GM03348 (cell line): ENCODE measurements at regions not wholly inside any gene's neighbourhood (a gene's known extent, or its start where the extent isn't known, plus 50 kb on each side); places are given as distances from the start of the nearest gene placed in this dataset.

Experiments
- DNase-seq: peaks from one replicate; pipeline ENCODE4 v3.0.0; 2012; ENCODE audit warnings: low spot score

DNA sequence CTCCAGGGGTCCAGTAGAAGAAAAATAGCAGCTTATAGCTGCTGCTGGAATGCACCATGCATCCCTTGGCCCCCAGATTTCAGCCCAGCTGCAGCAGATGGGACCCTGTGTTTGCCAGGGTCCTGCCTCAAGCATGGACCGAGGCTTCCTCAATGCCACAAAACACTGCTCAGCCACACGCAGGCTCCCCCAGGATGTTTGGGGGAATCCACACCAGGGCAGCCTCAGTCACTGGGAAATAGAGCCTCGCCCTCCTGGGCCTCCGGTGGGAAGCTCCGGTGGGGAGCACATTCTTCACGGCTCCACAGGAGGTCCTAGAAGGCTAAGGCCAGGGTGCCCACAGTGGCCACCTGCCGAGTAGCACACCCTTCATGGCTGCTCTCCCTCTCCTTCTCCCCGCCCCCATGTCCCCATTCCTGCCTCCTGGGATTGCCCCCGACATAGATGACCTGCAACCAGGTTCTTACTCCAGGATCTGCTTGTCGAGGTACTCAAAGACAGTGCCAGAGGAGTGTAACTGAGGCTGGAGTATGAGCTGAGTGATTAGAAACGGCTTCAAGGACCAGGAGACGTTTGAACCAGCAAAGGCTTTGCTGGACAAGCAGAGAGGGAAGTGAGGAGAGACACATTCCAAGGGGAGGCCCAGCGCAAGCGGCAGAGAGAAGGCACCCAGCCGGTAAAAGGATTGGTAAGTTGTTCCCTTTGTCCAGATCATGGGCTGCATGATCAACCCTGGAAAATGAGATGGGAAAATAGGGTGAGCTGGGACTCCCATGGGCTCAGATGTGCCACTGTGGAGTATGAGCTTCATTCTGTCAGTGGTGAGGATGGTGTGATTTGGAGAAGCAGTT, 110.7 kb upstream of the UQCRFS1 start:
- DNase-seq = no peak

DNA sequence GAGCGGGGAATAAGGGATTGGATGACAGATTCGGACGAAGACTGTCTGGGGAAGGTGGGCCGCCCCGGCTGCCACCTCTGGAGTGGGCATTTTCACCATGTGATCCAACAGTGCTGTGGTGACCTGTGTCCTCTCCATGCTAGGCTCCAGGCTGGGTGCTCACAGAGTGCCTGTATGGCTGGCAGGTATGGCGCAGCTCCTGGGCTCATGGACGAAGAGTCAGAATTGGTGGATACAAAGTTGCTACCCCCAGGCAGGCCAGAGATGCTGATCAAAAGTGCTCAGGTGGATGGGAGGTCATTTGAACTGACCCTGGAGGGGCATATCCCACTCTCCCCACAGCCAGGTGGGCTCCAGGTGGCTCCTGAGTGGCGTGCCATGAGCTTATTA, 111.3 kb upstream of the UQCRFS1 start:
- DNase-seq = no peak

DNA sequence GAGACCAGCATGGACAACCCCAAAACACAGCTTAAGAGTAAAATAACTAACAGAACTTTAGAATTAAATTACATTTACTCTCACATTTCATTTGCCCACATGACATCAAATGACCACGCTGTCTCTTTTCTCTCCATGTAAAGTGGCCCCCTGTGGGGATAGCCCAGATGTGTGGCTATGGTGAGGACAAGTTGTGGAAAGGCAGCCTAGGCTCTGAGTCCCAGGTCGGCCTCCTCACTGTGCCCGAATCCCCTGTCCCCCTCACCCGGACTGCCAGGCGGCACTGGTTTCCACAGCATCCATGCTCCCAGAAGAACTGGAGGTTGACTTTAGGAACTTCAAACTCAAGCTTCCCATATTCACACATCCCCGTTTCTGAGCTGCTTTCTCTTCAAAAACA, 111.8 kb upstream of the UQCRFS1 start:
- no peak for DNase-seq

DNA sequence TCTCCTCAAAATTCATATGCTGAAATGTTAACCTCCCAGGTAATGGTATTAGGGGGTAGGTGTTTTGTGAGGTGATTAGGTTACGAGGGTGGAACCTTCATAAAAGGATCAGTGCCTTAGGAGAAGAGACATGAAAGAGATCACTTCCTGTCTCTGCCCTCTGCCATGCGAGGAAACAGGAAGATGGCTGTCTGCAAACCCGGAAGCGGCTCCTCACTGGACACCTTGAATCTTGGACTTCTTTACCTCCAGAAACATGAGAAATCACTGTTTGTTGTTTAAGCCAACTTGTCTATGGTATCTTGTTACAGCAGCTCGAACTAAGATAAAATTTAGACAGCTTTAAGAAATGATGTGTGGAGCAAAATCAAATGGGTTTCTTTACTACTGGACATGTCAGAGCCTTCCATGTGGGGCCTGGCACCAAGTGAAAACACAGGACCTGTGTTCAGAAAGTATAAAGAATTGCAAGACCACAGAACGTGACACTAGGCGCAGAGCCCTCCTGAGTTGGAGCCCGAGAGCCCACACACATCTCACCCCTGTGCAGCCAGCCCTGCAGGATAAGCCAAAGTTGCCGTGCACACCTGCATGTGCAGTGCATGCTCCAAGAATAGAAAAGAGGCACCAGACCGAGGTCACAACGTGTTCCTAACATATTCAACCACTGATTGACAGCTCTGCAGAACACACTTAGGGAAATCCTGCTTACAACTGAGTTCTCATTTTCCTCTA, 112.5 kb upstream of the UQCRFS1 start:
- DNase-seq = no peak

DNA sequence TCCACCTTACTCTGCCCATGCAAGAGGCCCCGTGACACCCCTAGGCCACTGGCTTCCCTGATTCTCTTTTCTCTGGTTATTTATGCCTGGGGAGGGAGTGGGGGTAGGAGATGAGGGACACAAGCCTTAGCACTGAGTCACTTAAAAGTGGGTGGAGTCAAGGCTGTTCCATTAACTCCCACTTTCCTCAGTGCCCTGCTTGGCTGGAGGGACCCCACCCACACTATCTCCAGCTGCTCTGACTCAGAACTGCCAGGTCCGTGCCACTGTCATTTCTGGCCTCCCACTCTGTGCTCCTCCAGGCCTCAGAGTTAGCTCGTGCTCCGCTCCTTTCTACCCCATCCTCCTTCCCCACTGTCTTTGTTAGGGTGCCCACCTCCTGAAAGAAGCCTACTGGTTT, 113.4 kb upstream of the UQCRFS1 start:
- DNase-seq = peak; percentile 27

DNA sequence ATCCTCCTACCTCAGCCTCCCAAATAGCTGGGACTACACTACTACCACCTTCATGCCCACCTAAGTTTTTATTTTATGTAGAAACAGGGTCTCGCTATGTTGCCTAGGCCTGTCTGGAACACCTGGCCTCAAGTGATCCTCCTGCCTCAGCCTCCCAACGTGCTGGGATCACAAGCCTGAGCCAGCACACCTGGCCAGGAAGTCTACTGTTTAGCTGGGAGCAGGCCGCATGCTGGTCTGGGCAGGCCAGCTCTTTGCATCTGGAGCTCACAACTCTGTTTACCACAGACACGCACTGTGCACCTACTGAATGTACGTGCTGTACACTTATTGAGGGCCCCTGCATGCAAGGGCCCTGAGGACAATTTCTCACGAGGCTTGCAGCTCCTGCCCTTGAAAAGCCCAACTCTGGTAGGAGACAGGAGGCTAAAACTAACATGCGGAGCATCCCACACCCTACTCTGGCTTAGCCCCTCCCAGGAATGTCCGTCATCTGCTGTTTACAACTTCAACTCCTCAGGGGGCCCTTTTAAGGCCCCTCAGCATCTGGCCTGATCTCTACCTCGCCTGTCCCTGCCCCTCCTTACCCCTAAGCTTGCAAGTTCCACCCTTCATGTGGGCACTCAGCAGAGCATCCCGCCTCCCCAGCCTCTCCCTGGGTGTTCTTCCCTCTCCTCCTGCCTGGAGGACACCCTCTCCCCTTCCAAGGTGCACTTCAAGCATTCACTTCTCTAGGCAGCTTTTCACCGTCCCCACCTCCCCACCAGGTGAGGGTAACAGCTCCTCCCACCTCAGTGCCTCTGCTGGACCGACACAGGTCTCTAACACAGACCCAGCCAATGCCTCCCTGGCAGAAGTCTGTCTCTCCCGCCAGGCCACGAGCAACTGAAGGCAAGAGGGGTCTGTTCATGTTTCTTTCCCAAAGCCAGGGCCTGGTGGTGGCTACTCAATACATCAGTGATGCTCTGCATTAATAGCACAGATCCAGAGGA, 114.2 kb upstream of the UQCRFS1 start:
- DNase-seq = no peak

DNA sequence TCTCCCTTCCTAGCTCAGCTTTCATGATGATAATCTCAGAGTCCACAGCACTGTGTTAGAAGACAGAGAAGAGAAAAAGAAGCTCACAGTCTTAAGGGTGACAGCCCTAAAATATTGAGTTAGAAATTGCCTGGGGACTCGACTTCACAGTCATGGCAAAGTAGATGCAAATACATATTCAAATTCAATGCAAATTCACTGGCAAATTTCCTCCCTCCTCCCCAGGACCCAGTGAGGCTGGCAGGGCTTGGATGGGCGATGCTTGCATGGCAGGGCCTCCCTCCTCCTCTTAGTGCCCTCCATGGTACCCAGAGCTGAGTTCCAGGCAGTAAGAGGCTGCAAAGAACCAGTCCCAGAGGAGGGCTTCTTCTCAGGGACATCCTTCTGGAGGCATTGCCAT, 115.6 kb upstream of the UQCRFS1 start:
- DNase-seq = no peak

DNA sequence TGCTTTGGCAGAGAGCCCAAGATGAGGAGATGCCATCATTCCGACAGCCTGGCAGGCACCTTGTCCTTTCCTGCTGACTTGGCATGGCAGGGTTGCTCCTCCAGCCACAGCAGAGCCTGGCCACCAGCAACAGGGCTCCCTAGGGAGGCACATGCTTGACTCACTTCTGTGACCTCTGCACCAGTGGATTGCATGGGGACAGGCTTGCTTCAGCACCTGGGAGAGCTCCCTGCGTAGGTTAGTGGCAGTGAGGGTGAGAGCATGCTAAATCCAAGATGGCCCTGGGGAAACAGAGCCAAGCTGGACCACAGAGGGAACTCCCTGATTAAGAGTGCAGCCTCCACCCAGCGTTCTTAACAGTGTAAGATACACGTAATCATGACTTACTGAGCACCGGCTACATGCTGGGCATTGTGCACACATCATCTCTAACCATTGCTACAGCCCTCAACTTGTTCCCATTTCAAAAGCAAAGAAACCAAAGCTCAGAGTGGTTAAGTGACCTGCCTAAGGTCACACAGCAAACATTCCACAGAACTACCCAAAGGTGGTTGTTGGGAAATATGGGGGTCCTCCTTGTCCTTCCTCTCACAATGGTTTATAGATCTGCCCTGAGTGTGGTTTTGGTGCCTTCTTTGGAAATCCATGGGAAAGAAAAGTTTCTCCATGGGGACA, 116.6 kb upstream of the UQCRFS1 start:
- DNase-seq = peak; percentile 27

DNA sequence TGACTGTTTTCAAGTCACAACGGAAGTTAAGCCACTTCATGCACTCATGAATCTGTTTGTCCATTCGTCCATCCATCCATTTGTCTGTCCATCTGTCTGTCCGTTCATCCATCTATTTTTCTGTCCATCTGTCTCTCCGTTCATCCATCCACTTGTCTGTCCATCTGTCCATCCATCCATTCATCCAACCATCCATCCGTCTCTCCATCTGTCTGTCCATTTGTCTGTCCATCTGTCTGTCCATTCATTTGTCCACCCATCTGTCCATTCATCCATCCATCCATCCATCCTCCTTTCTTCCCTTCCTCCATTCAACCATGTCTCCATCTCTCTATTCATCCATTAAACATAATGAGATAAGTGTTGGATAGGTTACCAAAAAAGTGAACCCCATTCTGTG, 123.5 kb upstream of the UQCRFS1 start:
- no peak for DNase-seq

DNA sequence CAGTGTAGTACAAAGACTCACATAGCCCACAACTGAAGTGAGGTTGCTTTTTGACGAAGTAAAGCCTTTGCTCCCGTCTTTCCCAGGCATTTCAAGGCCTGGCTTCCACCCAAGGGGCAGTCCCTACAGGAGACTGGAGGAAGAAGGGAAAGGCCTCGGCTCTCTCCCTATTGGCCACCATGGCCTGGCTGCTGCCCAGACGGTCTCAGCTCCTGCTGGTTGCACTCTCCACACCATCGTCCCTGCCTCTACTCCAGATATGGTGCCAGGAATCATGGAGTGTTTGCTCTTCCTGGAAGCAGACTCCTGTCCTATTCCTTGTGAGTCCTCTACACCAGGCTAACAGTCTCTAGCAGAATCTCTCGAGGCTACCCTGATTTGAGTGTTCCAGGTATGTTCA, 124.1 kb upstream of the UQCRFS1 start:
- DNase-seq = no peak

DNA sequence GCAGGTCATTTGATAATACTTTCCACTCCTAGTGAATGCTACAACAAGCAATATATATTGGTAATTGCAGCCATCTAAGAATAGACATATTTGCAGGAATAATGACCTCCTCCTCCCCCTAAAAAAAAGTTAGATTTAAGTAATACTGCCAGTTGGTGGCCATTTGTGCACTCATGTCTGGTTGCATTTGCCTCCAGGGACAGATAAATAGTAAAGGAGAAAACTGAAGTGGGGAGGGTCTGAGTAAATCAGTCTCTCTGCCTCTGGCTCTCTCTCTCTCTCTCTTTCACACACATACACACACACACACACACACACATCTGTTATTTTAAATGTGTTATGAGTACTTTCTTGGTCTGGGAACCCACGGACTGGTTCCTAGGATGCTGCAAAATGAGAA, 125.5 kb upstream of the UQCRFS1 start:
- no peak for DNase-seq

DNA sequence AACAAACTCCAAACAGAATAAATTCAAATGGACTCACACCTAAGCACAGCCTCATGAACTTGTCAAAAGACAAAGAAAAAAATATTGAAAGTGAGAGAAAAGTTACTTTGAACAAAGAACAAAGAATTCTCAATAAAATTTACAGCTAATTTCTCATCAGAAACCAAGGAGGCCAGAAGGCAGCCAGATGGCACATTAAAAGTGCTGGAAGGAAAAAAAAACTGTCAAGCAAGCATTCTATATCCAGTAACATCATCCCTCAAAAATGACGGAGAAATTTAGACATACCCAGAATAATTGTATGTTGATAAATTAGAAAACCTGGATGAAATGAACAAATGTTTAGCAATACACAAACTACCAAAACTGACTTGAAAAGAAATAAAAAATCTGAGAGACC, 129.8 kb upstream of the UQCRFS1 start:
- DNase-seq = no peak

DNA sequence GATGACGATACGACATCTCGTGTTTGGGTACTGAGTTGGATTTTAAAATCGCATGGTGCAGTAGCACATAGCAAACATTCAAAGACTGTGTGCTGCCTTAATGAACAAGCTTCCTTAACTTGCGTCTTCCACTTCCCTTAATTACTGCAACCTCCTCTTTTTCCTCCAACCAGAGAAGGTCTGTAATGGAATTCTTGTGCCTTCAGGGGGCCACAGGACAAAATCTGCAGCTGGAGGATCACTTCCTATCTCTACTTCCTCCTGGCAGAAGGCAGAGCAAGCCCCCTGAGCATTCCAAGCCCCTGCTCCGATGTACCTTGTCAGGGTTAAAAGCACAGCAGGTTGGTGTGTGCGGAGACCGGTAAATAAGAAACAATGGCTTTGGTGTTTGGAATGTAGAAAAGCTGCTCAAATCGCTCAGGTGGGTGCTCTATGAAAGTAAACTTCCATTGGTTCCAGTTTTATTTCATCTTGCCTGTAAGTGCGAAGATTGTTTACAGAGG, 151.3 kb upstream of the UQCRFS1 start:
- DNase-seq = no peak

DNA sequence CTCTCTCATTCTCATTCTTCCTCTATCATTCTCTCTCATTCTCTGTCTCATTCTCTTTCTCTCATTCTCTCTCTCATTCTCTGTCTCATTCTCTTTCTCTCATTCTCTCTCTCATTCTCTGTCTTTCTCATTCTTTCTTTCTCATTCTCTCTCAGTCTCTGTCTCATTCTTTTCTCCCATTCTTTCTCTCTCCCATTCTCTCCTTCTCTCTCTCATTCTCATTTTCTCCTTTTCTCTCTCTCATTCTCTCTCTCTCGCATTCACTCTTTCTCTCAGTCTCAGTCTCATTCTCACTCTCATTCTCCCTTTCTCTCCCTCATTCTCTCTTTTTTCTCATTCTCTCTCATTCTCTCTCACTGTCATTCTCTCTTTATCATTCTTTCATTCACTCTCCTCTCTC, 152.0 kb upstream of the UQCRFS1 start:
- DNase-seq = no peak

DNA sequence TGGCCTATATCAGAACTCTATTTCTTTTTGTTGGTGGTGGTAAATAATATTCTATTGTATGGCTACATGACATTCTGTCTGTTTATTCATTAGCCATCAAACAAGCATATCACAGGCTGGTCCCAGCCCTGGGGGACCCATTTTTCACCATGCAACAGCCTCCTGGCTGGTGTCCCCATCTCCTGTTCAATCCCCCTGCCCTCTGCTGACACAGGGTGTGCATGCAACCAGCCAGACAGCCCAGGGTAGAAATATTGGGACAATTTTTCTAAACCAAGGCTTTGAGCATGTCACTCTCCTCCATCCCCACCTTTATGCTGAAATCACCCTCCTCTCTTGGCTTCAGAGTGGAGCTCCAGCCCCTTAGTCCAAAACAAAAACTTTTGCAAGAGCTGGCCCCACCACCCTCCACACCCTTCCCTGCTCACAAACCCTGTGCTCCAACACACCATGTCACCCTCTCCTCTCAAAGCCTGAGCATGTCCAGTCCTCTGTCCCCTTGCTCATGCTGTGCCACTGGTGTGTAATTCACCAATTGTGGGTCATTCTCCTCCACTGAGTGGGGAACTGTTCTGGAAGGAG, 153.0 kb upstream of the UQCRFS1 start:
- DNase-seq = no peak

DNA sequence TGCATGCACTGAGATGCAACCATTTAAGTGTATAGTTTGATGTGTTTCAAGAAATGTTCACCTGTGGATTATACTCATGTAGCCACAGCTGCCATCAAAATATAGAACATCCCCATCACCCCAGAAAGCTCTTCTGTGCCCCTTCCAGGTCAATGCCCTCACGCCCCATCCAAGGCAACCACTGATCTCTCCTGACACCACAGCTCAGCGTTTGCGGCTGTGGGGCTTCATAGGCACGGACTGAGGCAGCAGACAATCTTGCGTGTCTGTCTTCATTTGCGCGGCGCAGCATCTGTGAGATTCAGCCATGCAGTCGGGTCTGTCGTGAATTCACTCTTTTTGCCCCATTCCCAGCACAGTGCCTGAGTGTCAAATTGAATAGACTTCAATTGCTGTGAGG, 153.8 kb upstream of the UQCRFS1 start:
- no peak for DNase-seq

DNA sequence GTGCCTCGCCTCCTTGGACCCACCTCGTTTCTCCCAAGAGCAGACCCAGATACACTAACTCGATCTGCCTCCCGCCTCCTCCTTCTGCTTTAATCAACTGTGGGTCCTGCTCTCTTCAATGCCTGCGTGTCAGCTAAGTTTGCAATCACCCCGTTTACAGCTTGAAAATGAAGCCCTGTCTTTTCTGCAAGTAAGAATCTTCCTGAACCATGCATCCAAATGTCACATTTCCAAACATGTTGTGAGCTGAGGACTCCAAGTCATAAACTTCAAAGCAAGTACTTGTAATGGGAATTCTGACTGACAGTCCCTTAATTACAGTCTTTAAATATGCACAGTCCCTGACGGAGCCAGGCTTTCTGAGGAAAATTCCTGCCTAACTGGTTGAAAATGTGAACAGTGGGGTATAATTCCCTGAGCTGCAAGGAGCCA, 154.9 kb upstream of the UQCRFS1 start:
- no peak for DNase-seq

DNA sequence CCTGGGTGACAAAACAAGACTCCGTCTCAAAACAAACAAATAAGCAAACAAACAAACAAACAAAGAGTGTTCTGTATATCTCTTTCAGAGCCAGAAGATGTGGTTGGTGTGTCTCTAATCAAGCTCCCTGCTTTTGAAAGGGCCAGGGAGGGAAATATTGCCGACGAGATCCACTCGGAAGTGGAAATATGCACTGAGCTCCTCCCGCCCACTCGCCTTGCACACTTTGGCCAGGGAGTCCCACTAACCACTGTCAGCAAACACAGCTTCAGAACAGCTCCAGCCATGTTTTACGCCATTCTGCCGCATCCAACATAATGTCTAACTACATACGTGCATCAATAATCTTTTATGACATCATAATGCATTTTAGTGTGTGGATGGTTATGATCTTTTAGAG, 155.5 kb upstream of the VSTM2B start:
- peak; percentile 1 for DNase-seq

DNA sequence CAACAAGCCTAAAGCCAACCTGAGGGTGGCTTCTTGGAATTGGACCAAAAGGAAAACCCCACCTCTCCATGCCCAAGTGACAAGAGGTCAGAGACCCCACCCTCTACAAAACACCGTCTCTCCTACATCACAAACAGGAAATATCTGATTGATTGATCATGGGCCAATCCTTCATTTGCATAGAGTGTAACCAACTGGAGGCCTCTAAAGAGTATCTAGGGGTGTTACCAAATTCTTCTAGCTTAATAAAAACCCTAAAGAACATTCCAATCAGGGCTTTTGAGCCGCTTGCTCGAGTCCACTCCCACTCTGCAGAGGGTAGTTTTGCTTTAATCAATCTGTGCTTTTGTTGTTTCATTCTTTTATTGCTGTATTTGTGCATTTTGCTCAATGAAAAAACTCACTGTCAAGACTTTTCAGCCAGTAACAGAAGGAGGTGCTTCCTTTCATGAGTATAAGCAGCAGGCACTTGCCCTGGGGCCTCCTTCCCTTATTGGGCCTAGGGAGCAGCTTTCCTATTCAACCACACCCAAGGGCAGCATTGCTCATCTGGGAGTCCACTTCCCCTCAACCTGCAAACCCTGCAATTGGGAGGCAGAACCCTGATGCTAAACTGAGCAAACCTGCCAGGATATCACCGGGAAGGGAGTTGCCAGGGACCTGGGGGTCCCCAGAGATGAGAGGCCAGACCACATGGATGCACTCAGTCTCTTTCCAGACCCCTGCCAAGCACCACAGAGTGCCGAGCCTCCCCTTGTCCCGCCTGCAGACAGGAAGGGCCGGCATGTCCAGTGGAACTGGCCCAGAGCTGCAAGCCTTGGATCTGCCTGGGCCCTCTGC, 154.3 kb upstream of the VSTM2B start:
- DNase-seq = peak; percentile 2

DNA sequence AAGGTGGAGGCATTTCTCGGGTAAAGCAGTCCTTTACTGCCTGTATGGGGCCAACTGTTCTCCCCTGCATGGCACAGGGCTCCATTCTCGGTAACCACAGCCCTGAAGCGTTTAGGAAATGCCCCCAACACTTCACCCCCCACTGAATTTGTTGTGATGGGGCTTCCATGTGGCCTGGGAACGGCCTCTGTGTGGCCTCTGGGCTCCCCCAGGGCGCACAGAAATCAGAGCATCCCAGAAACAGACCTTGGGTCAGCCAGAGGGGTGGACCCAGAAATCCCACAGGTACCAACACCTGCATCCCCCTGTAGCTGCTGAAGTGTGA, 153.7 kb upstream of the VSTM2B start:
- DNase-seq = peak; percentile 2
